ENCODE measurements at regions not wholly inside any gene's neighbourhood (a gene's known extent, or its start where the extent isn't known, plus 50 kb on each side); places are given as distances from the start of the nearest gene placed in this dataset.

- Mint-ChIP-seq H3K27me3 (peaks cover 11% of the 10 kb centered on the region), H3K4me1 (ENCODE audit: low read depth) (no peaks in the 10 kb centered on the region), H3K9me3 (ENCODE audit: low read depth) (no peaks in the 10 kb centered on the region), H3K4me3 (ENCODE audit: low read depth) (no peak overlapping the region), H3K36me3 (ENCODE audit: insufficient read depth) (no peaks in the 10 kb centered on the region), H3K27ac (no peak overlapping the region)
- peak; percentile 34 for DNase-seq (ENCODE audit: low spot score, unreplicated experiment)
- TF ChIP-seq, protein P1, sequence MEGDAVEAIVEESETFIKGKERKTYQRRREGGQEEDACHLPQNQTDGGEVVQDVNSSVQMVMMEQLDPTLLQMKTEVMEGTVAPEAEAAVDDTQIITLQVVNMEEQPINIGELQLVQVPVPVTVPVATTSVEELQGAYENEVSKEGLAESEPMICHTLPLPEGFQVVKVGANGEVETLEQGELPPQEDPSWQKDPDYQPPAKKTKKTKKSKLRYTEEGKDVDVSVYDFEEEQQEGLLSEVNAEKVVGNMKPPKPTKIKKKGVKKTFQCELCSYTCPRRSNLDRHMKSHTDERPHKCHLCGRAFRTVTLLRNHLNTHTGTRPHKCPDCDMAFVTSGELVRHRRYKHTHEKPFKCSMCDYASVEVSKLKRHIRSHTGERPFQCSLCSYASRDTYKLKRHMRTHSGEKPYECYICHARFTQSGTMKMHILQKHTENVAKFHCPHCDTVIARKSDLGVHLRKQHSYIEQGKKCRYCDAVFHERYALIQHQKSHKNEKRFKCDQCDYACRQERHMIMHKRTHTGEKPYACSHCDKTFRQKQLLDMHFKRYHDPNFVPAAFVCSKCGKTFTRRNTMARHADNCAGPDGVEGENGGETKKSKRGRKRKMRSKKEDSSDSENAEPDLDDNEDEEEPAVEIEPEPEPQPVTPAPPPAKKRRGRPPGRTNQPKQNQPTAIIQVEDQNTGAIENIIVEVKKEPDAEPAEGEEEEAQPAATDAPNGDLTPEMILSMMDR (IDR thresholded peaks at IDR 0.05; ENCODE audit: unreplicated experiment) = peak; percentile 73
Measured at GRCh38 chr2:102975996-102976975, 214.5 kb downstream of the TMEM182 start.

DNA sequence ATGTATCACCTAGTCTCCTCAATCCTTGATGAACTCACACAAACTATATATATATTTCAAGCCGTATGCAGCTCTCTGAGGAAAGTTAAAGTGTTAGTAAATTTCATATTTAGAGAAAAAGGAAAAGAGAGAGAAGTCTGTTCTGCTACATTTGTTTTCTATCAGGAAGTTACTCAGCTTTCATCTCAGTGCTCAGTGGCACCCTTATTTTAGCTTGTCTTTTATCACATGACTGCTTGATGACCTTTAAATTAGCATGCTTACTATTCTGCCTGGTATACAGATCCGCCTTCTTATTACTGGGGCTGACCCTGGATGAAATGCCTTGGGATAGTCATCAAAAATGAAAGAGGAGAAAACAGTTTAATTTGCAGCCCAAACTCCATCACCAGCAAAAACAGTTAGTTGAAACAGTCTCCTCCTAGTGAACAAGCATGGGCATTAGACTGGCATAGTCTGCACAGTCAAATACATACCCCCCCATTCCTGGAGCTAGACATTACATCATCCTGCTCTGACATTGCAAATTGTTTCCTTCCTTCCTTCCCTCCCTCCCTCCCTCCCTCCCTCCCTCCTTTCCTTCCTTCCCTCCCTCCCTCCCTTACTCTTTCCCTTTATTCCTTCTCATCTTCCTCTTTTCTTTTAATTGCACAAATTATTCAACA lies 215.7 kb downstream of the TMEM182 start:
- no peak overlapping the region for H3K4me3 Mint-ChIP-seq (ENCODE audit: low read depth)
- no peaks in the 10 kb centered on the region for H3K4me1 Mint-ChIP-seq (ENCODE audit: low read depth)
- peaks cover 11% of the 10 kb centered on the region for H3K27me3 Mint-ChIP-seq
- no peaks in the 10 kb centered on the region for H3K9me3 Mint-ChIP-seq (ENCODE audit: low read depth)
- H3K27ac Mint-ChIP-seq = no peak overlapping the region
- no peaks in the 10 kb centered on the region for H3K36me3 Mint-ChIP-seq (ENCODE audit: insufficient read depth)
- no peak for DNase-seq (ENCODE audit: low spot score, unreplicated experiment)
- TF ChIP-seq, protein P1 (IDR thresholded peaks at IDR 0.05; ENCODE audit: unreplicated experiment) = no peak

GRCh38 chr2:102978091-102978490 lies 216.3 kb downstream of the TMEM182 start:
- Mint-ChIP-seq H3K4me1 (ENCODE audit: low read depth) (no peaks in the 10 kb centered on the region), H3K36me3 (ENCODE audit: insufficient read depth) (no peaks in the 10 kb centered on the region), H3K27me3 (peaks cover 11% of the 10 kb centered on the region), H3K9me3 (ENCODE audit: low read depth) (no peaks in the 10 kb centered on the region), H3K27ac (no peak overlapping the region), H3K4me3 (ENCODE audit: low read depth) (no peak overlapping the region)
- DNase-seq (ENCODE audit: low spot score, unreplicated experiment) = no peak
- TF ChIP-seq, protein P1 (IDR thresholded peaks at IDR 0.05; ENCODE audit: unreplicated experiment) = no peak

DNA sequence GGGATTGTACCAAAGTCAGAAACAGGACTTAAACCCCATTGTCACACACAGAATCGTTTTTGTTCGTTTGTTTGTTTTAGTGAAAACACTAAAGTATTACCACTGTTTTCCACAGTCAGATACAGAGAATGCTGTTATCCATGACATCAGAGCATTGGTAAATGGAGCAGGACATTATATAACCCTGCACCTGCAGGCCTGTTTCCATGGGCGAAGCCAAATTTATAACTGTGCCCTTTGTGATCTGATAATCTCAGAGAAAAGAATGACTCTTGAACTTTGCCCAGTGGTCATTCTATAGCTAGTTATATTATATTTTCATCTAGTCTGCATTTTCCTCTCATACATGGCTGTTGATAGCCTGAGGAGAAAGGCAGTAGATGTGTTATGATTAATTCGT lies 217.6 kb downstream of the TMEM182 start:
- Mint-ChIP-seq H3K27me3 (peaks cover 11% of the 10 kb centered on the region), H3K27ac (no peak overlapping the region), H3K4me1 (ENCODE audit: low read depth) (no peaks in the 10 kb centered on the region), H3K9me3 (ENCODE audit: low read depth) (no peaks in the 10 kb centered on the region), H3K4me3 (ENCODE audit: low read depth) (no peak overlapping the region), H3K36me3 (ENCODE audit: insufficient read depth) (no peaks in the 10 kb centered on the region)
- TF ChIP-seq, protein P1 (IDR thresholded peaks at IDR 0.05; ENCODE audit: unreplicated experiment) = no peak
- no peak for DNase-seq (ENCODE audit: low spot score, unreplicated experiment)

DNA sequence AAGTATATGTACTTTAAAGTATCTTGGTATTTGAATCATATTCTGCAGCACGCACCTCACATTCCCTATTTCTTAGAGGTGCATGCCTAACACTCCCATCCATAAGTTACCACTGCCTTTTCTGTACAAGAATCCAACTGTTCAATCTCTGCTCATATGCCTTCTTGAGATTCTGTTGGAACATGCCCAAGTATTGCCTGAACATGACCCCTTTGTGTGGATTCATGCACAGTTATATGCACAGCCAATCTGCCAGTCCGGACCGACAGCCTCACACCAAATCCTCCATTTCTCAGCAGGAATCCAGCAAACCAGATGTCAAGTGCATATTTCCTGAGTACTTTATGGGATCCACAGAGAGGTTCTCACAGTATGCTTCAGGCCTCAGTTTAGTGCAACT lies 222.0 kb downstream of the TMEM182 start:
- H3K36me3 Mint-ChIP-seq (ENCODE audit: insufficient read depth) = no peaks in the 10 kb centered on the region
- DNase-seq (ENCODE audit: low spot score, unreplicated experiment) = no peak
- no peaks in the 10 kb centered on the region for H3K27me3 Mint-ChIP-seq
- H3K4me3 Mint-ChIP-seq (ENCODE audit: low read depth) = no peak overlapping the region
- H3K27ac Mint-ChIP-seq = no peak overlapping the region
- H3K9me3 Mint-ChIP-seq (ENCODE audit: low read depth) = no peaks in the 10 kb centered on the region
- TF ChIP-seq, protein P1 (IDR thresholded peaks at IDR 0.05; ENCODE audit: unreplicated experiment) = no peak
- no peaks in the 10 kb centered on the region for H3K4me1 Mint-ChIP-seq (ENCODE audit: low read depth)
